GM19351 (cell line): ENCODE measurements at regions not wholly inside any gene's neighbourhood (a gene's known extent, or its start where the extent isn't known, plus 50 kb on each side); places are given as distances from the start of the nearest gene placed in this dataset.
A peak's percentile ranks its signal among the peaks of the same experiment; 100 is the strongest.

Experiments
- ATAC-seq: cut with Tn5 transposase; IDR thresholded peaks from one replicate; pipeline ENCODE4 v1.9.1; 2021; ENCODE audit warnings: mild to moderate bottlenecking, moderate library complexity; ENCODE audit not compliant: unreplicated experiment

DNA sequence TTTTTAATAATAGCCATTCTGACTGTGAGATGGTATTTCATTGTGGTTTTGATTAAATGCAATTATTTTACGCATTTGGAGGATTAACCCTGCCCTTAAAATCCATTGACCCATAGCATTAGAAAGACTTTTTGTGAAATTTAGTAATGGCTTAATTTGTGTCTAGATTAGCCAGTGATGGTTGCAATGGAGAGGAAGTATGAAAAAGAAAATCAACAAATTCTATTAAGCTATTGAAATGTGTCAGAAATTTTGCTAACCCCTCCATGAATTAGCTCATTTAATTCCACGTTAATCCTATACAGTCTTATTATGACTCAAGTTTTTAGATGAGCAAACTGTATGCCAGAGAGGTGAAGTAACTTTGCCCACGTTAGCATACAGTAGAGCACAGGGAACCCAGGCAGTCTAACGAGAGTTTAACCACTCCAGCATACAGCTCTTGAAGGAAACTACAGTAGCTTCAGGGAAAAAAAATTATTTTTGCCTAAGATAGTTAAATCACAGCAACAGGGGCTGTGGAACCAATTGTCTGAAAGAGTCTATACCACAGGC is 158.2 kb upstream of the PPP2R2B start:
- no peak for ATAC-seq

GRCh38 chr5:147037515-147038205 is 159.1 kb upstream of the PPP2R2B start:
- no peak for ATAC-seq

DNA sequence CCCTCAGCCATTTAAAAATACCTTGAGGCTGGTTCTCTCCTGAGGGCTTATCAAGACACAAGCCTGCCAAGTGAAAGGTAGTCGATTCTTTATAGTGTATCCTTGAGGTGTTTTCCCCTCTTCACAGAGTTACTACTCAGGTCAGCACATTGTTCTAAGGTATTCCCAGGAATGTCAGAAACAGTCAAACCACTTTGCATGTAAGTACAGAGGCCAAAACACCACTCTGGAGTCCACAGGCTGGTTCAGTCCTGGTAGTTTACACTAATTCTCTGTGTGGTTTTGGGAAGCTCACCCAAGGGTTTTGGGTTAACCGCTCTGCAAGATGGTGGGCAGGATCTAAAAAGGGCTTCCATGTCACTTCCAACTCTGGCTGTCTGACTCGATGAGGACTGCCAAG is 162.3 kb upstream of the PPP2R2B start:
- no peak for ATAC-seq

DNA sequence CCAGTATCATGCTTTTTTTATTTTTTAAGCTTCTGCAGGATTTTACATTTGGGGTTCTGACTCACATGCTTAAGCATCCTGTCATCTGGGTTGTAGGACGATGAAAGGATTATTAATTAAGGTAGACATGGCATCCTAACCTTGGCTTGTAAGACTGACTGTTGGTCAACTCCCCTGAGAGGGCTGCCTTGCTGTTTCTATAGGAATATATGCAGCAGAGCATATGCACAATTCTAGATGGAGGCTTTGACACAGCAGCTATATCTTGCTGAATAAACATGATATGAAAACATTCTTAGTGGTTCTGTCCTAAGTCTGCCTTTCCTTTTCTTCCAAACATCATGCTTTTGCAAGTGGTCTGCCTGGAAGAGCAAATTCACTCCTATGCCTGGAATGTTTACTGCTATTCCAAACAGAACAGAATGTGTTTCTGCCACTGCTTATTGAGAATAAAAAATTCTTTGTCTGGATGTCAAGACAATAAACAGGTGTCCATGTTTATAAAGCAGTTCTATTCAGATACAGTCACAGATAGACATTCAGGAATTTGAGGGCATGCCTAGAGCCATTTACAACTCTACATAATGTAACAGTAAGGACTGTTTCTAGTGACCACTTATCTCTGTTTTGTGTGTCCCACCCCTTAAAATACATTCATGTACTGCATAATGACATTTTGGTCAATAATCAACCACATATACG is 166.2 kb upstream of the PPP2R2B start:
- ATAC-seq: no peak

GRCh38 chr5:147045290-147045689 is 166.7 kb upstream of the PPP2R2B start:
- no peak for ATAC-seq

GRCh38 chr5:147046281-147046680 is 167.7 kb upstream of the PPP2R2B start:
- no peak for ATAC-seq

GRCh38 chr5:147046894-147047293 is 168.3 kb upstream of the PPP2R2B start:
- ATAC-seq: no peak

- ATAC-seq: no peak
Measured at GRCh38 chr5:147049764-147050163, 171.2 kb upstream of the PPP2R2B start.

- no peak for ATAC-seq
Measured at GRCh38 chr5:147050172-147050571, 171.6 kb upstream of the PPP2R2B start.

DNA sequence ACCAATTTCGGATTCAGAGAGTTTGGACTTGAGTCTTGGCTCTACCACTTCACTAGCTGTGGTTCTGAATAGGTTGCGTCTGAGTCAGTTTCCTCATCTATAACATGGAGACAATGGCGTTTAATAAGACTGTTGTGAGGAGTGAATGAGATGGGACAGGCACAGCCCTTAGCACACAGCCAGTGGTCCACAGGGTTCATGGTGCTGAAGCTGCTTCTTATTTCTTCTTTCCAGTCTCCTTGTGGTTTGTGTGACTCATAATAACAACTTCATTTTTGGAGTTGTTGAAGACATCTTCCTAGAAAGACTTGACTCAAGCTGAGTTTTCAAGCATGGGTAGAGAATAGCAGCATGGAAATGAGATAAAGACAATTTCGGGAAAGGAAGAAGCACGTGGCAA is 172.6 kb upstream of the PPP2R2B start:
- ATAC-seq: no peak

DNA sequence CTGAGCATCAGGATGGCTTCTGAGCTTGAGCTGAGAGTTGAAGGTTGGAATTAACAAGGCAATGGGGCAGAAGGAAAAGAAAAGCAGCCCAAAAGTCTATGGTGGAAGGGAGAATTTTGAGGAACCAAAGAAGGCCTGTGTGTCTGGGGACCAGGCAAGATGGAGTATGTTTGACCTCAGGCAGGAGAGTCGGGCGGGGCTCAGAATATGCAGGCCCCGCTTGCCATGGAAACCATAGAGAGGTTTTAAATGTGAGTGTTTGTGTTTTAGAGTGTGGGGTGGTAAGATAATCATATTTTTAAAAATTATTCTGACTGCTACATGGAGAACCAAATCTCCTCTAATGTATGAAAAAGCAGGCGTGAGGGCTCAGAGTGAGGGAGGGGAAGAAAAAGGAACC is 174.0 kb upstream of the PPP2R2B start:
- no peak for ATAC-seq

- ATAC-seq: no peak
Measured at GRCh38 chr5:147055089-147055826, 176.7 kb upstream of the PPP2R2B start.

- ATAC-seq: no peak
Measured at GRCh38 chr5:147055850-147056566, 177.5 kb upstream of the PPP2R2B start.

DNA sequence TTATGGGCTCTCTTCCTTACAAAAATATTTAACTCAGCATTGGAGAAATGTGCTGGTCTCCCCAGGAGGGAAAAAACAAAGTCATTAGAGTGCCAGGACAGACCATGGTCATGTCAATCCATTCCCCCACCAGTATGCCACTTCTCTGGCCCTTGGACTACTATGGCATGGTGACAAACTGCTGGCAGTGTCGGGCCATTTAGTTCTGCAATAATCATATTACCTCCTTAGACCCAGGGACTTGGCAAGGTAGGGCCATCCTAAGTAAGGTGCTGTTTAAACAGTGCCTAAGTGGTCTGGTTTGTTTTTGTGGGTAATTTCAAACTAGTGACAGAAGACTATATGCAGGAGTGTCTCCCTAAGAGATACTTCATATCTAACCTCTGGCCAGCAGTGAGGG is 177.8 kb upstream of the STK32A start:
- no peak for ATAC-seq

DNA sequence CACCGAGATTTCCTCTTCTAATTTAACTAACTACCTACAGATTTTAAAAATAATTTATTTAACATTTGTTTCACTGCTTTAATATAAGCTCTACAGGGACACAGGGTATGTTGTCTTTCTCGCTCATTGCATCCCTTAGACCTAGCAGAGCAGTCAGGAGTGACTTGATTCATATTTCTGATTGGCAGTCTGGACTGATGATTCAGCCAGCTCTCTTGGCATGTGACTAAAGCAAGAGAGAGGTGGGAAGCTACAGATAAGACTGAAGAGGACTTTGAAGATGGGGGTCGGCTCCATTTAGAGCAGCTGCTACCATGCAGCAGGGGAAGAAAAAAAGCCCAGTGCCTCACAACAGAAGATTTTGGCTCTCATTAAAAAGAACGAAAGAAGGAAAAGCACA is 173.4 kb upstream of the STK32A start:
- no peak for ATAC-seq

- ATAC-seq: no peak
Measured at GRCh38 chr5:147062427-147062826, 172.4 kb upstream of the STK32A start.

GRCh38 chr5:147063943-147064342 is 170.9 kb upstream of the STK32A start:
- ATAC-seq: no peak

- peak; percentile 71 for ATAC-seq
Measured at GRCh38 chr5:147065071-147065470, 169.8 kb upstream of the STK32A start.

- no peak for ATAC-seq
Measured at GRCh38 chr5:147068998-147069397, 165.8 kb upstream of the STK32A start.

DNA sequence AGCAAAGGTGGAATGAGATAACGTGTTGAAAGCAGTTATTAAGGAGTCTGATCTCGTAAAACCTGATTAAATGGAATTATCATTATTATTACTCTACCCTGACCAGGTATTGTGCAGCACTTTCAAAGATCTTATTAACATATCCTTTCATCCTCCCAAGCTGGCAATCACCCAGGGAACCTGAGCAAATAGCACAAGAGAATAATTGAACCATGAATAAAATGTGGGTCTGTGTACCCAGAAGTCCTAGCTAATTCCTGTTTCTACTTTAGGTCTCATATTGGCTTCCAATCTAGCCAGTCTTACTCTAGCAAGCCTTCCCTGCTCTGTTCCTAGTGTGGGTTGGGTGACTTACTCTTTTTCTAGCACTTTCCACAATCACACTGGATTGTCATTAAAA is 162.2 kb upstream of the STK32A start:
- no peak for ATAC-seq

- ATAC-seq: no peak
Measured at GRCh38 chr5:147073098-147073497, 161.7 kb upstream of the STK32A start.
